ENCODE measurements at regions not wholly inside any gene's neighbourhood (a gene's known extent, or its start where the extent isn't known, plus 50 kb on each side); places are given as distances from the start of the nearest gene placed in this dataset.
A peak's percentile ranks its signal among the peaks of the same experiment; 100 is the strongest.

DNA sequence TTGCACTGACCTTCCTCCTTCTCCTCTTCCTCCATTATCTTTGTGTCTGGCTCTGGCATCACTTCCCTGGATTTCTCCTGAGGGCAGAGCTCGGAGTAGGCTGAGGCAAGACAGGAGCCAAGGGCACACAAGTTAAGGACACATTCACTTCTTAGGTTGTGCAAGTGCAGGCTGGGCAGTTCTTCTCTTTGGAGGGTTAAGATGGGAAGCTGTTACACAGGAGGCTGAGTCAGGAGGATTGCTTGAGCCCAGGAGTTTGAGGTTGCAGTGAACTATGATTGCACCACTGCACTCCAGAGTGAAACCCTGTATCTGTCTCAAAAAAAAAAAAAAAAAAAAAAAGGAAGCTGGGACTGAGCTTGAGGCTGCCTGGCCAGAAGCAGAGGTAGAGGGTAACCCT, 176.2 kb upstream of the ANKRD28 start:
- ChIA-PET CTCF (no interaction called here), POLR2A (no interaction called here)
- no peaks in the 10 kb centered on the region for H3K9me3 ChIP-seq (ENCODE audit: control insufficient read depth in 2 of 3, low read length in 3 of 3)
- ATAC-seq (no peak), DNase-seq (no peak)
- Mint-ChIP-seq H3K27ac (no peak overlapping the region), H3K4me1 (no peaks in the 10 kb centered on the region), H3K27me3 (peaks cover 0 to 15% (median 4%) of the 10 kb centered on the region in 5 donors), H3K4me3 (no peak overlapping the region), H3K9me3 (peaks cover 0 to 3% (median 0%) of the 10 kb centered on the region in 11 donors), H3K36me3 (no peaks in the 10 kb centered on the region)
- no peaks in the 10 kb centered on the region for H3K36me3 ChIP-seq (ENCODE audit: control insufficient read depth in 2 of 3, insufficient read depth in 3 of 3, low read length in 3 of 3)
- intact Hi-C loops (cut with micrococcal nuclease), result no loop called here
- no peaks in the 10 kb centered on the region for H3K4me1 ChIP-seq (ENCODE audit: control insufficient read depth in 2 of 2, insufficient read depth in 2 of 2, low read length in 2 of 2)
- no peak overlapping the region for H3K27ac ChIP-seq (ENCODE audit: low read depth, low read length)
- H3K4me3 ChIP-seq (ENCODE audit: low read length), result no peak overlapping the region
- H3K27me3 ChIP-seq (ENCODE audit: control insufficient read depth in 2 of 2, insufficient read depth in 2 of 2, low read length in 2 of 2), result no peaks in the 10 kb centered on the region

DNA sequence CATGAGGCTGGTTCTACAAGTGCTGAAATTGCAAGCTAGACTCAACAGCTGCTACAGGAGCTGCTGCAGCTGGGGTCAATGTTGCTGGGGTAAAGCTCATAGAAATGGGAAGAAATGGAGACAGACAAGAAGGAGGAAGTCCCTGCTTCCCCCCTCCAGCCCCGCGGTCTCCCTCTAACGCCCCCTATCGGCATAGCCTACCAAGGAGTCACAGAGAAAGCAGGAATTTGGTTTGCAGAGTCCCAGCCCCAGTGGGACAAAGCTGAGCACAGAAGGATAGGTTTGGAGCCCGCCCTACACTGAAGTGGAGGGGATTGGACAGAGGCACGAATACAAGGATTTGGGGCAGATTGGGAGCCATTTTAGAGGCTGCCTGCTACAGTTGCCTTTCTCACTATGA, 176.9 kb upstream of the ANKRD28 start:
- Histone ChIP-seq H3K27me3 (ENCODE audit: control insufficient read depth in 2 of 2, insufficient read depth in 2 of 2, low read length in 2 of 2) (no peaks in the 10 kb centered on the region), H3K4me1 (ENCODE audit: control insufficient read depth in 2 of 2, insufficient read depth in 2 of 2, low read length in 2 of 2) (no peaks in the 10 kb centered on the region), H3K27ac (ENCODE audit: low read depth, low read length) (no peak overlapping the region), H3K9me3 (ENCODE audit: control insufficient read depth in 2 of 3, low read length in 3 of 3) (no peaks in the 10 kb centered on the region), H3K4me3 (ENCODE audit: low read length) (no peak overlapping the region), H3K36me3 (ENCODE audit: control insufficient read depth in 2 of 3, insufficient read depth in 3 of 3, low read length in 3 of 3) (no peaks in the 10 kb centered on the region)
- H3K4me3 Mint-ChIP-seq, result no peak overlapping the region
- DNase-seq, result no peak
- ChIA-PET CTCF (no interaction called here), POLR2A (no interaction called here)
- H3K36me3 Mint-ChIP-seq, result no peaks in the 10 kb centered on the region
- H3K27ac Mint-ChIP-seq, result no peak overlapping the region
- no peak for ATAC-seq
- peaks cover 0 to 15% (median 4%) of the 10 kb centered on the region in 5 donors for H3K27me3 Mint-ChIP-seq
- H3K4me1 Mint-ChIP-seq, result no peaks in the 10 kb centered on the region
- intact Hi-C loops (cut with micrococcal nuclease), result no loop called here
- peaks cover 0 to 3% (median 0%) of the 10 kb centered on the region in 11 donors for H3K9me3 Mint-ChIP-seq

DNA sequence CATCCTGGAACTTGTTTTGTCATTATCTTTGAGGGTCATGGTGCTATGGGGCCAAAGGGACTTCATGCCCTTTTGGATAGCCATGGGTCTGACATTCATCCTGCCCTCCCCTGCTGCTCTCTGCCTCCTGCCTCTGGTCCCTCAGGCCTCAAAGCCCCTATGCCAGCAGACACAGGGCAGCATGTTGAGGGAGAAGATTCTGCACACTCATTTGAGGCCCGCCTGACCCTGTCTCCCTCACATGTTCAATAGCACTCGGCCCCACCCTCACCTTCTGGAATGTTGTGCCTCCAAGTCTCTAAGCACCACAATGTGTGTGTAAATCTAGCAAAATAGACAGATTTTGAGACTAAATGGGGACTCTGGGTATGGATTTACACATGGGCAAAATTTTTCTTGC, 178.7 kb upstream of the ANKRD28 start:
- no peak overlapping the region for H3K4me3 ChIP-seq (ENCODE audit: low read length)
- no peaks in the 10 kb centered on the region for H3K27me3 ChIP-seq (ENCODE audit: control insufficient read depth in 2 of 2, insufficient read depth in 2 of 2, low read length in 2 of 2)
- H3K27me3 Mint-ChIP-seq, result peaks cover 0 to 12% (median 4%) of the 10 kb centered on the region in 5 donors
- H3K36me3 ChIP-seq (ENCODE audit: control insufficient read depth in 2 of 3, insufficient read depth in 3 of 3, low read length in 3 of 3), result no peaks in the 10 kb centered on the region
- H3K27ac ChIP-seq (ENCODE audit: low read depth, low read length), result no peak overlapping the region
- intact Hi-C loops (cut with micrococcal nuclease), result no loop called here
- no peaks in the 10 kb centered on the region for H3K36me3 Mint-ChIP-seq
- DNase-seq, result no peak
- no peaks in the 10 kb centered on the region for H3K4me1 Mint-ChIP-seq
- POLR2A ChIA-PET, result no interaction called here
- H3K4me1 ChIP-seq (ENCODE audit: control insufficient read depth in 2 of 2, insufficient read depth in 2 of 2, low read length in 2 of 2), result no peaks in the 10 kb centered on the region
- CTCF ChIA-PET, result no interaction called here
- H3K27ac Mint-ChIP-seq, result no peak overlapping the region
- no peak overlapping the region for H3K4me3 Mint-ChIP-seq
- no peaks in the 10 kb centered on the region for H3K9me3 ChIP-seq (ENCODE audit: control insufficient read depth in 2 of 3, low read length in 3 of 3)
- peaks cover 0 to 3% (median 0%) of the 10 kb centered on the region in 11 donors for H3K9me3 Mint-ChIP-seq
- ATAC-seq, result no peak

DNA sequence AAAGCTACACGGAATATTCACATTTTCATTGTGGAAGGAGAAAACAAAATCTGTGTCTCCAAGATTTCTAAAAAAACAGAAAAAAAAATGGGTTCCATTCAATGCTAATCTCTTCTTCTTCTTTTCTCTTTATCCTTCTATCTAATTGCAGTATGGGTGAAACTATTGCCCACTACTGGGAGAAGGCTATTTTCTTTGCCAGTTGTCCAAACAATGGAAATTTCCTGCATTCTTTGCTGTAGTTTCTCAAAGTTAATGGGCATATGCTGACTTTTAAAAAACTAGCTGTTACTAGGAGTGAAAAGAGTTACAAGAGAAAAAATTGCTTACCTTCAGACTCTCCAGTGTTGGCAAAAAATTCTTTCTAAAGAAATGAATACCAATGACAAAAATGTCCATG, 179.3 kb upstream of the ANKRD28 start:
- Mint-ChIP-seq H3K9me3 (peaks cover 0 to 3% (median 0%) of the 10 kb centered on the region in 11 donors), H3K4me3 (no peak overlapping the region), H3K27ac (no peak overlapping the region), H3K4me1 (no peaks in the 10 kb centered on the region), H3K36me3 (no peaks in the 10 kb centered on the region), H3K27me3 (peaks cover 0 to 12% (median 4%) of the 10 kb centered on the region in 5 donors)
- no peak overlapping the region for H3K4me3 ChIP-seq (ENCODE audit: low read length)
- no peaks in the 10 kb centered on the region for H3K9me3 ChIP-seq (ENCODE audit: control insufficient read depth in 2 of 3, low read length in 3 of 3)
- H3K4me1 ChIP-seq (ENCODE audit: control insufficient read depth in 2 of 2, insufficient read depth in 2 of 2, low read length in 2 of 2), result no peaks in the 10 kb centered on the region
- no peaks in the 10 kb centered on the region for H3K36me3 ChIP-seq (ENCODE audit: control insufficient read depth in 2 of 3, insufficient read depth in 3 of 3, low read length in 3 of 3)
- H3K27me3 ChIP-seq (ENCODE audit: control insufficient read depth in 2 of 2, insufficient read depth in 2 of 2, low read length in 2 of 2), result no peaks in the 10 kb centered on the region
- POLR2A ChIA-PET, result no interaction called here
- intact Hi-C loops (cut with micrococcal nuclease), result no loop called here
- no peak overlapping the region for H3K27ac ChIP-seq (ENCODE audit: low read depth, low read length)
- DNase-seq, result no peak
- CTCF ChIA-PET, result no interaction called here
- no peak for ATAC-seq

DNA sequence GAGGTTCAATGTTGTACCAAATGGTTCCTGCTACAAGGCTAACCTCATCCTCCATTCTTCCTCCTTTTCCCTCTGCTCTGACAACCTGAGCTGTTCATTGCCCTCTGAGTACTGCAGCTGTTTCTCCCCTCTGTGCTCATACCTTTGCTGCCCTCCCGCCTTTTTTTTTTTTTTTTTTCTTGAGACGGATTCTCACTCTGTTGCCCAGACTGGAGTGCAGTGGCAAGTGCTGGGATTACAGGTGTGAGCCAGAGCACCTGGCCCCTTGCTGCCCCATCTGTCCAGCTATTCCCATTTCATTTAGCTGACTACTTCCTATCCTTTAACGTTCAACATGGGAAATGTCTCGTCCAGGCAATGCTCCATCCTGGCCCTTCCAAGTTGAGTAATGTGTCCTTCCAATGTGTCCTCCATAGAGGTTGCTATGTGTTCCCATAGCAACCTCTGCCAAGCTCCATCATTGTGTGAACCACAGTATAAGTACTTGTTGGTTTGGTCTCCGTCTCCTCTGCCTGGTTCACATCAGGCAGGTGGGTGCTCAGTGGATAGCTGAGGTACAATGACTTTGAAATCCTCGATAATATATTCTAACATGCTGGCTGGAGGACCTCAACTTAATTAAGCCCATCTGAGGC, 179.9 kb upstream of the ANKRD28 start:
- no peaks in the 10 kb centered on the region for H3K27me3 ChIP-seq (ENCODE audit: control insufficient read depth in 2 of 2, insufficient read depth in 2 of 2, low read length in 2 of 2)
- Mint-ChIP-seq H3K4me1 (no peaks in the 10 kb centered on the region), H3K4me3 (no peak overlapping the region), H3K27ac (no peak overlapping the region), H3K36me3 (no peaks in the 10 kb centered on the region), H3K9me3 (peaks cover 0 to 3% (median 0%) of the 10 kb centered on the region in 11 donors), H3K27me3 (peaks cover 0 to 12% (median 4%) of the 10 kb centered on the region in 5 donors)
- H3K9me3 ChIP-seq (ENCODE audit: control insufficient read depth in 2 of 3, low read length in 3 of 3), result no peaks in the 10 kb centered on the region
- no peak overlapping the region for H3K27ac ChIP-seq (ENCODE audit: low read depth, low read length)
- DNase-seq, result no peak
- H3K4me1 ChIP-seq (ENCODE audit: control insufficient read depth in 2 of 2, insufficient read depth in 2 of 2, low read length in 2 of 2), result no peaks in the 10 kb centered on the region
- intact Hi-C loops (cut with micrococcal nuclease), result no loop called here
- ChIA-PET POLR2A (no interaction called here), CTCF (no interaction called here)
- no peak for ATAC-seq
- no peaks in the 10 kb centered on the region for H3K36me3 ChIP-seq (ENCODE audit: control insufficient read depth in 2 of 3, insufficient read depth in 3 of 3, low read length in 3 of 3)
- H3K4me3 ChIP-seq (ENCODE audit: low read length), result no peak overlapping the region

DNA sequence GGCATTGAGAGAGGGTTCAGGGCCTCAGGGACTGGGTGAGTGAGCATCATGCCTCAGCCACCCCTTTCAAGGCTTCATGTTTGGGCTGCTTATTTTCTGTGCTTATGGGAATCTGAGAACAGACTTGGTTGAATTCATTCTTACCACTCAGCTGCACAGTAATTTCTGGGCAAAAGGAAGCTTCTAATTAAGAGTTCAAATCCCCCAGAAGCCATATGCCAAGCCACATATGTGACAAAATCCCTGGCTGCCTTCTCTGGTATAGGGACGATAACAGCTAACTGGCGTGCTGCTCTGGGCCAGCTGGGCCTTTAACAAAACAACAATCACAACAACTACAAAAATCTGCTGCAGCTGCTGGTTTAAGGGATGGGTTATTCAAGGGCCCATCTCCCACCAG, 181.0 kb upstream of the ANKRD28 start:
- Histone ChIP-seq H3K4me3 (ENCODE audit: low read length) (no peak overlapping the region), H3K27ac (ENCODE audit: low read depth, low read length) (no peak overlapping the region), H3K27me3 (ENCODE audit: control insufficient read depth in 2 of 2, insufficient read depth in 2 of 2, low read length in 2 of 2) (no peaks in the 10 kb centered on the region), H3K9me3 (ENCODE audit: control insufficient read depth in 2 of 3, low read length in 3 of 3) (no peaks in the 10 kb centered on the region), H3K36me3 (ENCODE audit: control insufficient read depth in 2 of 3, insufficient read depth in 3 of 3, low read length in 3 of 3) (no peaks in the 10 kb centered on the region), H3K4me1 (ENCODE audit: control insufficient read depth in 2 of 2, insufficient read depth in 2 of 2, low read length in 2 of 2) (no peaks in the 10 kb centered on the region)
- intact Hi-C loops (cut with micrococcal nuclease), result no loop called here
- Mint-ChIP-seq H3K9me3 (peaks cover 0 to 3% (median 0%) of the 10 kb centered on the region in 11 donors), H3K4me3 (no peak overlapping the region), H3K36me3 (no peaks in the 10 kb centered on the region), H3K27me3 (peaks cover 0 to 12% (median 3%) of the 10 kb centered on the region in 5 donors), H3K4me1 (no peaks in the 10 kb centered on the region), H3K27ac (no peak overlapping the region)
- ChIA-PET POLR2A (no interaction called here), CTCF (no interaction called here)
- ATAC-seq (no peak), DNase-seq (no peak)

DNA sequence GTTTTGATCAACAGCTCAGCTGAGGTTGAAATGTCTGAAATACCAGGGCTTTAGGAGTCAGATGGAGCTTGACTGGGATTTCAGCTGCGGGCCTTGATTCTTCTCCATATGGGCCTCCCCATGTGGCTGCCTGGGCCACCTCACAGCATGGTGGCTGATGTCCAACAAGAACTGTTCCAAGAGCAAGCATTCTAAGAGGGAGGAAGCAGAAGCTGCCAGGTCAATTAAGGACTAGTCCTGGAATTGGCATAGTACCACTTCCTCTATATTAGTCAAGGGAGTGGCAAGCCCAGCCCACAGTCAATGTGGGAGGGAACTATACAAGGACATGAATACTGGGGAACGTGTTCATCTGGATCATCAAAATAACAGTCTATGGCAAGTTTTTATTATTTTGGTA, 181.7 kb upstream of the ANKRD28 start:
- no peak overlapping the region for H3K27ac Mint-ChIP-seq
- H3K36me3 Mint-ChIP-seq, result no peaks in the 10 kb centered on the region
- intact Hi-C loops (cut with micrococcal nuclease), result no loop called here
- H3K4me1 Mint-ChIP-seq, result no peaks in the 10 kb centered on the region
- no peak overlapping the region for H3K4me3 Mint-ChIP-seq
- H3K27me3 ChIP-seq (ENCODE audit: control insufficient read depth in 2 of 2, insufficient read depth in 2 of 2, low read length in 2 of 2), result no peaks in the 10 kb centered on the region
- peaks cover 0 to 3% (median 0%) of the 10 kb centered on the region in 11 donors for H3K9me3 Mint-ChIP-seq
- no peaks in the 10 kb centered on the region for H3K36me3 ChIP-seq (ENCODE audit: control insufficient read depth in 2 of 3, insufficient read depth in 3 of 3, low read length in 3 of 3)
- ChIA-PET POLR2A (no interaction called here), CTCF (no interaction called here)
- H3K4me3 ChIP-seq (ENCODE audit: low read length), result no peak overlapping the region
- DNase-seq (no peak), ATAC-seq (peak; percentile 27)
- H3K27me3 Mint-ChIP-seq, result peaks cover 0 to 11% (median 3%) of the 10 kb centered on the region in 5 donors
- H3K27ac ChIP-seq (ENCODE audit: low read depth, low read length), result no peak overlapping the region
- H3K4me1 ChIP-seq (ENCODE audit: control insufficient read depth in 2 of 2, insufficient read depth in 2 of 2, low read length in 2 of 2), result no peaks in the 10 kb centered on the region
- no peaks in the 10 kb centered on the region for H3K9me3 ChIP-seq (ENCODE audit: control insufficient read depth in 2 of 3, low read length in 3 of 3)

All from naive thymus-derived CD4-positive, alpha-beta T cell (primary cell).